GM21367 (cell line): ENCODE measurements at regions not wholly inside any gene's neighbourhood (a gene's known extent, or its start where the extent isn't known, plus 50 kb on each side); places are given as distances from the start of the nearest gene placed in this dataset.
"Not testable (repeated sequence)": the region's sequence is repeated elsewhere in the genome, so short reads cannot be mapped to it uniquely, and the experiment has no call there.

Experiments used
- ATAC-seq: cut with Tn5 transposase; IDR thresholded peaks from one replicate; pipeline ENCODE4 v1.9.1; 2021; ENCODE audit not compliant: unreplicated experiment

- ATAC-seq, result no peak
Observed at GRCh38 chr7:90061077-90061476, 93.2 kb upstream of the STEAP1 start.

- no peak for ATAC-seq
Observed at GRCh38 chr7:90064370-90064769, 89.9 kb upstream of the STEAP1 start.

GRCh38 chr7:90067171-90067570 lies 87.1 kb upstream of the STEAP1 start:
- ATAC-seq, result no peak

GRCh38 chr7:90070238-90070637 lies 84.0 kb upstream of the STEAP1 start:
- ATAC-seq, result not testable (repeated sequence)

- no peak for ATAC-seq
Observed at GRCh38 chr7:90078921-90079320, 75.3 kb upstream of the STEAP1 start.

- no peak for ATAC-seq
Observed at GRCh38 chr7:90081621-90082020, 72.6 kb upstream of the STEAP1 start.

- no peak for ATAC-seq
Observed at GRCh38 chr7:90092506-90092905, 61.8 kb upstream of the STEAP1 start.

- no peak for ATAC-seq
Observed at GRCh38 chr7:90094030-90094429, 60.2 kb upstream of the STEAP1 start.
